PC-9 (cell line): ENCODE measurements at regions not wholly inside any gene's neighbourhood (a gene's known extent, or its start where the extent isn't known, plus 50 kb on each side); places are given as distances from the start of the nearest gene placed in this dataset.

Source experiments
- BruUV-seq: library from RNA; stranded (reverse); fragments of 400-500 nt; replicated peaks from 2 replicates; lab custom pipeline; 2021; lab: Mats Ljungman, UMichigan
- CTCF ChIA-PET: fragments of 300-600 bp; sonication (Branson Sonifier 250); formaldehyde crosslinking; loops from one replicate; lab custom pipeline; 2022; ENCODE audit warnings: antibody characterized with exemption; lab: Charles Lee
- POLR2A ChIA-PET: fragments of 300-600 bp; sonication (Branson Sonifier 250); formaldehyde crosslinking; loops from one replicate; lab custom pipeline; 2022; ENCODE audit warnings: antibody characterized with exemption; ENCODE audit not compliant: unreplicated experiment; lab: Charles Lee
- DNase-seq, 2 experiments: peaks; one replicate each; pipeline versions ENCODE4 v3.0.0 to v3.0.0-alpha.2; 2015 to 2022; ENCODE audit warnings: mixed read lengths in 1 of 2
- H2AFZ ChIP-seq: fragments of 200-600 bp; sonication (generic); 2 replicates; pipeline ENCODE4 v1.8.1; 2017; ENCODE audit warnings: antibody characterized with exemption
- H3F3A ChIP-seq: fragments of 200-600 bp; sonication (generic); 2 replicates; pipeline ENCODE4 v1.8.1; 2017; ENCODE audit warnings: antibody characterized with exemption, mild to moderate bottlenecking, low read depth; ENCODE audit not compliant: insufficient read depth
- H3K27ac ChIP-seq: fragments of 200-600 bp; sonication (generic); 2 replicates; pipeline ENCODE4 v1.6.1; 2016; ENCODE audit warnings: mixed run types
- H3K27me3 ChIP-seq: fragments of 200-600 bp; sonication (generic); 2 replicates; pipeline ENCODE4 v1.6.1; 2016; ENCODE audit warnings: low read depth, mixed run types; ENCODE audit not compliant: insufficient read depth
- H3K36me3 ChIP-seq: fragments of 200-600 bp; sonication (generic); 2 replicates; pipeline ENCODE4 v1.6.1; 2016; ENCODE audit warnings: low read depth, mixed run types
- H3K4me1 ChIP-seq: fragments of 200-600 bp; sonication (generic); replicated peaks from 2 replicates; pipeline ENCODE4 v1.6.1; 2016; ENCODE audit warnings: mixed run types; ENCODE audit not compliant: insufficient read depth
- H3K4me2 ChIP-seq: fragments of 200-600 bp; sonication (generic); 2 replicates; pipeline ENCODE4 v1.6.1; 2017; ENCODE audit warnings: mixed run types
- H3K4me3 ChIP-seq: fragments of 200-600 bp; sonication (generic); 2 replicates; pipeline ENCODE4 v1.6.1; 2016; ENCODE audit warnings: mixed run types
- H3K79me2 ChIP-seq: fragments of 200-600 bp; sonication (generic); 2 replicates; pipeline ENCODE4 v1.6.1; 2017; ENCODE audit warnings: low read depth, mixed run types
- H3K9me2 ChIP-seq: fragments of 200-600 bp; sonication (generic); 2 replicates; pipeline ENCODE4 v1.8.1; 2017; ENCODE audit warnings: mild to moderate bottlenecking; ENCODE audit not compliant: insufficient read depth
- H3K9me3 ChIP-seq: fragments of 200-600 bp; sonication (generic); 2 replicates; pipeline ENCODE4 v1.8.1; 2016; ENCODE audit warnings: low read depth; ENCODE audit not compliant: insufficient read depth
- H4K20me1 ChIP-seq: fragments of 200-600 bp; sonication (generic); 2 replicates; pipeline ENCODE4 v1.8.1; 2017; ENCODE audit not compliant: insufficient read depth
- CTCF ChIP-seq: fragments of 200-600 bp; sonication (generic); conservative IDR thresholded peaks from 2 replicates; pipeline ENCODE4 v1.6.1; 2017; ENCODE audit warnings: mixed run types, antibody characterized with exemption, mild to moderate bottlenecking, moderate library complexity
- EZH2 ChIP-seq: fragments of 200-600 bp; sonication (generic); IDR thresholded peaks from 2 replicates; pipeline ENCODE4 v1.8.0; 2017; ENCODE audit warnings: antibody characterized with exemption, low read depth
- intact Hi-C: fragments of 100-400 bp; cut with micrococcal nuclease; formaldehyde crosslinking; loops from one replicate; pipeline ENCODE4 v1.10.0; 2022; ENCODE audit not compliant: unreplicated experiment

- ChIA-PET CTCF (no interaction called here), POLR2A (no interaction called here)
- no peak for DNase-seq
- Histone ChIP-seq H3K9me3 (no peaks in the 10 kb centered on the region), H3K79me2 (no peaks in the 10 kb centered on the region), H3K4me3 (no peak overlapping the region), H3K9me2 (no peaks in the 10 kb centered on the region), H3K4me1 (no peaks in the 10 kb centered on the region), H3F3A (no peaks in the 10 kb centered on the region), H3K4me2 (no peak overlapping the region), H3K27me3 (no peaks in the 10 kb centered on the region), H4K20me1 (no peaks in the 10 kb centered on the region), H3K27ac (no peak overlapping the region), H2AFZ (no peak overlapping the region), H3K36me3 (no peaks in the 10 kb centered on the region)
- no TSS peak for BruUV-seq
- TF ChIP-seq CTCF (no peak), EZH2 (no peak)
- intact Hi-C loops = no loop called here
Observed at GRCh38 chr1:74824497-74825107, 91.7 kb downstream of the TYW3 start.

- H4K20me1 ChIP-seq = no peaks in the 10 kb centered on the region
- H3K4me2 ChIP-seq = no peak overlapping the region
- H3K4me3 ChIP-seq = no peak overlapping the region
- no peaks in the 10 kb centered on the region for H3K4me1 ChIP-seq
- no peak for DNase-seq
- ChIA-PET POLR2A (no interaction called here), CTCF (no interaction called here)
- no peaks in the 10 kb centered on the region for H3K79me2 ChIP-seq
- intact Hi-C loops = no loop called here
- H3K27ac ChIP-seq = no peak overlapping the region
- H3K9me2 ChIP-seq = no peaks in the 10 kb centered on the region
- H3K27me3 ChIP-seq = no peaks in the 10 kb centered on the region
- H3K36me3 ChIP-seq = no peaks in the 10 kb centered on the region
- no TSS peak for BruUV-seq
- H2AFZ ChIP-seq = no peak overlapping the region
- H3F3A ChIP-seq = no peaks in the 10 kb centered on the region
- no peak for TF ChIP-seq CTCF
- no peak for TF ChIP-seq EZH2
- H3K9me3 ChIP-seq = no peaks in the 10 kb centered on the region
Observed at GRCh38 chr1:74830766-74831165, 97.8 kb downstream of the TYW3 start.

GRCh38 chr1:74834261-74834660, 101.3 kb downstream of the TYW3 start:
- CTCF ChIA-PET = no interaction called here
- H3F3A ChIP-seq = no peaks in the 10 kb centered on the region
- no peak overlapping the region for H3K4me2 ChIP-seq
- no peaks in the 10 kb centered on the region for H3K4me1 ChIP-seq
- no peak overlapping the region for H2AFZ ChIP-seq
- no peaks in the 10 kb centered on the region for H4K20me1 ChIP-seq
- no peaks in the 10 kb centered on the region for H3K27me3 ChIP-seq
- H3K9me2 ChIP-seq = no peaks in the 10 kb centered on the region
- H3K79me2 ChIP-seq = no peaks in the 10 kb centered on the region
- no peak overlapping the region for H3K4me3 ChIP-seq
- no peak for DNase-seq
- H3K9me3 ChIP-seq = no peaks in the 10 kb centered on the region
- TF ChIP-seq EZH2 = no peak
- no TSS peak for BruUV-seq
- H3K36me3 ChIP-seq = no peaks in the 10 kb centered on the region
- POLR2A ChIA-PET = no interaction called here
- no peak overlapping the region for H3K27ac ChIP-seq
- intact Hi-C loops = no loop called here

GRCh38 chr1:74835051-74835450, 102.1 kb downstream of the TYW3 start:
- Histone ChIP-seq H3K27ac (no peak overlapping the region), H3K9me2 (no peaks in the 10 kb centered on the region), H3K4me2 (no peak overlapping the region), H3K79me2 (no peaks in the 10 kb centered on the region), H3F3A (no peaks in the 10 kb centered on the region), H3K9me3 (no peaks in the 10 kb centered on the region), H3K4me3 (no peak overlapping the region), H4K20me1 (no peaks in the 10 kb centered on the region), H3K4me1 (no peaks in the 10 kb centered on the region), H2AFZ (no peak overlapping the region), H3K27me3 (no peaks in the 10 kb centered on the region), H3K36me3 (no peaks in the 10 kb centered on the region)
- TF ChIP-seq CTCF (no peak), EZH2 (no peak)
- no peak for DNase-seq
- intact Hi-C loops = no loop called here
- ChIA-PET POLR2A (no interaction called here), CTCF (no interaction called here)
- no TSS peak for BruUV-seq
